Fibroblast of skin of right biceps (primary cell): ENCODE measurements at regions not wholly inside any gene's neighbourhood (a gene's known extent, or its start where the extent isn't known, plus 50 kb on each side); places are given as distances from the start of the nearest gene placed in this dataset.
"Not testable (repeated sequence)": the region's sequence is repeated elsewhere in the genome, so short reads cannot be mapped to it uniquely, and the experiment has no call there.

Experiments used
- DNase-seq: peaks from one replicate; pipeline ENCODE4 v3.0.0-alpha.2; 2013

GRCh38 chr2:126264625-126265024 lies 391.3 kb upstream of the GYPC start:
- DNase-seq, result no peak

GRCh38 chr2:126269911-126270310 lies 386.0 kb upstream of the GYPC start:
- no peak for DNase-seq

- DNase-seq, result no peak
These were observed 385.4 kb upstream of the GYPC start for GRCh38 chr2:126270587-126270986.

- no peak for DNase-seq
These were observed 383.6 kb upstream of the GYPC start for GRCh38 chr2:126272401-126272800.

- no peak for DNase-seq
These were observed 380.9 kb upstream of the GYPC start for GRCh38 chr2:126275098-126275497.

- DNase-seq, result not testable (repeated sequence)
These were observed 379.7 kb upstream of the GYPC start for GRCh38 chr2:126276268-126276667.

DNA sequence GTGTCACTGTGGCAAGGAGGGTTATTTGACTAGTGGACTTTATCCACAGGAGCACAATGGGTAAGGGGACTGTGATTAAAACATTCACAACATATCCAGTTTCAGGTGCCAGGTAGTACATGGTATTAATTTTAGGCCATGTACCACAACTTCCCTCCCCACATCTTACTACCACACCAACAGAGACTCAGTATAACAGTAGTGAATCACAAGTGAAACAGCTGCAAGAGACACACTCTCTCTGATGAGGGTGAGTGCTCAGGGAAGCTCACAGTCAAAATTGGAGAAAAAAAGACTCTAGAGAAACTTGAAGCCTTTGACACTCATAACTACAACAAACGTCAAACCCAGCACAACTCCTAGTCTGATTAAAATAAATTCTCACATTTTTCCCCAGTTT lies 367.6 kb upstream of the GYPC start:
- DNase-seq, result no peak

GRCh38 chr2:126293962-126294361 lies 362.0 kb upstream of the GYPC start:
- DNase-seq, result not testable (repeated sequence)

DNA sequence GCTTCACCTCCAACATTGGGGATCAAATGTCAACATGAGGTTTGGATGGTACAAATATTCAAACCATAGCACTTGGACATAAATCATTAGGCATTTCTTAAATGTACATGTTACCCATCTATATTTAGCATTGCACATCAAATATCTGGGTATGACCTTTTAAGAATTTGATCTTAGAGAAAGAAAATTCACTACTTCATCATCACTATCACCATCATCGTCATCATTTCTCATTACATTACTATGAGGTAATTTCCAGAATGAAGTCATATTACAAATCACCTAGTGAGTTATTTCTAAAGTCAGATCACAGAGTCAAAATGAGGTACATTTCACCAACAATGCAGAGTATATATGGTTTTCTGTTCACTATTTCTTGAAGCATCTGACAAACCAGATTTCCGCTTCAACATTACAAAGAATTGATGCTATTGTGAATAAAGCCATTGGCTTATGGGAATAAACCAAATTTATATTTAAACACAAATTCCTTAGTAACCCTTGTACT lies 356.4 kb upstream of the GYPC start:
- DNase-seq, result no peak

DNA sequence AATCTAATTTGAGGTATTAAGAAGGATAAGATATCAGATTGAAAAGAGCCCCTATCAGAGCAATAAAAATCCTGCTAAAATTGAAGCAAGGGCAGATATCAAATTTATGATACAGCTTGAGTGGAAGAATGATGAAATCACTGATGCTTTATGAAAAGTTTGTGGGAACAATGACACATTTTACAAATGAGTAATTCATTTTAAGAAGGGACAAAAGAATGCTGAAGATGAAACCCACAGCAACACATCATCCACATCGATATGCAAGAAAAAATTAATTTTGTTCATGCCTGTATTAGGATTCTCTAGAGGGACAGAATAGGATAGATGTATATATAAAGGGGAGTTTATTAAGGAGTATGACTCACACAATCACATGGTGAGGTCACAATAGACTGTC lies 355.6 kb upstream of the GYPC start:
- peak; percentile 8 for DNase-seq

DNA sequence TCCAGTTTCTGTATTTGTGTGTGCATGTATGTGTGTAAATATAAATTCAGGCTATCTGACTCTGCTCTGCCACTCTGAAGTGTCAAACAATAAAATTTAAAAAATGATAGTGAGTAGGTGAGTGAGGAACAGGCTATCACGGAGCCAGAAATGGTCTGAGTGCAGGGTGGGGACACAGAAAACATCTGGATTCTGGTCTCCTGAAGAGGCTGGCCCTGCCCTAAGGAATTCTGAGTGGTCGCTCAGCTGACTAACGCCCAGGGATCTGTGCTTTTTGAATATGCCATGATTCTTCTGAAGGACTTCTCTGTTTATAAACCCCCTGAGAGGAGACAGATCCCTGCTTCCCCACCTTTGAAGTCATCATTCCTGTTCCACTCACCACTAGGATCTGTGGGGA lies 353.9 kb upstream of the GYPC start:
- DNase-seq, result no peak

GRCh38 chr2:126303113-126303512 lies 352.8 kb upstream of the GYPC start:
- no peak for DNase-seq

DNA sequence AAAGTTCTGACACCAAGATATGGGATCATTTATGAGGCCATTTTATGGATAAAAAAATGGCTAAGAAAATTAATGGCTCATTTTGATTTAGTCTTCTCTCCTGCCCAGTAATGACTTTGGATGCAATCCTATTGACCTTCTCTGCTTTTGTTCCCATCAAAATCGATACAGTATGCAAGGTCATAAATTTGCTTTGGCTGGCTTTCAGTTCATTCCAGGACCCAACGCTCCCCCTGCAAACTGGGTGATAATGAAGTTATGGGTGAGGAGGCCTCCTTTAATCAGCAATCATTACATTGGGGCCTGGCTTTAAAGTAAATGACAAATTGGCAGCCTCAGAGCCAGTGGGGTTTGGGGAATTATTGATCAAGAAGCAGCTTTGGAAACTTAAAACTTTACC lies 351.8 kb upstream of the GYPC start:
- no peak for DNase-seq

DNA sequence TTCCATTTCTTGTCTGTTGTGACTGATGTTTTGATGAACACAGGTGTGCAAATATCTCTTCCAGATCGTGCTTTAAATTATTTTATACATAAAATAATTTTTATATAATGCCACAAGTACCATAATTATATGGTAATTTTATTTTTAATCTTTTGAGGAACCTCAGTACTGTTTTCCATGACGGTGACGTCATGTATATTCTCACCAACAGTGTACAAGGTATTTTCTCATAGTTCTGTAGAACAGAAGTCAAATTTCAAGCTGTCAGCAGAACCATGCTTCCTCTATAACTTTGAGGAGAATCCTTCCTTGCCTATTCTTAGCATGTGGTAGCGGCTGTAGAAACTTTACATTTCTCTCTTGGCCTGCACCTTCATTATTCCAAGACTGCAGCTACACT lies 349.4 kb upstream of the GYPC start:
- no peak for DNase-seq

DNA sequence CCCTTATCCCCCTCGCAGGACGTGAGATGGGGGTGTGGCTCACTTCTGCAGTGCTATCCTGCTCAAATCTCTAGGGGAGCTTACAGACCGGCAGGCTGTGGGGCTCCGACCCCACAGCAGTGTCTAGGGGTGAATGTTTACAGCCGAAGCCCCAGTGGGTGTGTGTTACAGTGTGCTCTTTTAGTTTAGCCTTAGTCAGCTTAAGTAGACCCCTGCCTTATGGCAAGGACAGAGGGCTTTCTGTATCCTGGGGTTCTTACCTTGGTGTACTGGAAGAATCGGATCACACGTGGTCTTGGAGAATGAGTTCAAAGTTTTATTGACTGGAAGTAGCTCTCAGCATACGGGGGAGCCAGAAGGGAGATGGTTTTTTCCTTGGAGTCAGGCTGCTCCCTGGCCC lies 348.2 kb upstream of the GYPC start:
- DNase-seq, result no peak

DNA sequence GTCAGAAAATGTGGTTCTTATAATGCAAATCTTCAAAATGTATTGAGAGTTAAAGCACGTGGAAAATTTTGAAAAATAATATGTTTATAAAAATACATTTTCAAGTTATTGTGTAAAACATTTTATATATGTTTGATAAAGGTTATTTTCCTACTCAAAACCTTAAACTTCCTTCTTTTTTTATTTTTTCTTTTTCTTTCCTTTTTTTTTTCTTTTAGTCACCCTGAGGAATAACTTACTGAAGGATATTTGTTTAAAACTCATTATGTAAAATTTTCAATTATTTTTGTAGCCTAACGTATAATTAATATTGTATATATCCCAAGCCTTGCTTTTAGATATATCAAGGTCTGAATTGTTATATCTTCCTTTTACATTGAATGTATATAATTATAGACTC lies 346.8 kb upstream of the GYPC start:
- DNase-seq, result no peak

DNA sequence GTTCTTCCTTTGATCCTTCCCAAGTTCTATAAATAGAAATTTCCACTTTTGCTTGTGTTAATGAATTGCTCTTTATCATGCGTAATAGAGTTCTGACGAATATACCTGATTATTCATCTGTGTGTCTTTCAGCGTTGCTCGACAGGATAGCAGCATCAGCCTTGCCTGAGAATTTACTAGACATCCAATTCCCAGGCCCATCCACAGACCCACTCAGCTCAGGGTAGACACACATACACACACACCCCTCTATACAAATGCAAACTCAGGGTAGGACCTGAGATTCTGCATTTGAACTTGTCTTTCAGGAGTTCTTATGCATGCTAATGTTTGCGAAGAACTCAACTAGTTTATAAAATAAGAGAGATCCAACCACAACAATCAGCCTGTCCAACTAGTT lies 343.4 kb upstream of the GYPC start:
- DNase-seq, result no peak

- DNase-seq, result peak; percentile 35
These were observed 340.1 kb upstream of the GYPC start for GRCh38 chr2:126315828-126316227.

- peak; percentile 28 for DNase-seq
These were observed 338.0 kb upstream of the GYPC start for GRCh38 chr2:126317790-126318431.

GRCh38 chr2:126322342-126322741 lies 333.6 kb upstream of the GYPC start:
- no peak for DNase-seq

DNA sequence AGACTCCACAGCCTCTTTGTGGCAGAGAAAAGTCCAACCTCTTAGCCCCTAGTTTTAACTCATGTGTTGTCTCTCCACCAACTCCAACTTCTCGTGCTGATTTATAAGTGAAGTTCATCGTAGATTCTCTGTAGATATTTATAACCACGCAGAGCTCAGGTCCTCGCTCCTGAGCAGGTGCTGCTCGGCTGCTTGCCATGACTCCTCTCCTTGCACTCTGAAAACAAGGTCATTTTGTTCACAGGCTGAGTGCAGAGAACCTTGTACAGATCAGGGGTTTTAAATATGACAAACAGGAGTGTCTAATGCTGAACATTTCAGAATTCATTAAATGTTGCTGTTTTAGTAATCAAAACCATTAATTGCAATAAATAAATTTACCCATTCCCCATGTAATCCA lies 330.8 kb upstream of the GYPC start:
- no peak for DNase-seq

DNA sequence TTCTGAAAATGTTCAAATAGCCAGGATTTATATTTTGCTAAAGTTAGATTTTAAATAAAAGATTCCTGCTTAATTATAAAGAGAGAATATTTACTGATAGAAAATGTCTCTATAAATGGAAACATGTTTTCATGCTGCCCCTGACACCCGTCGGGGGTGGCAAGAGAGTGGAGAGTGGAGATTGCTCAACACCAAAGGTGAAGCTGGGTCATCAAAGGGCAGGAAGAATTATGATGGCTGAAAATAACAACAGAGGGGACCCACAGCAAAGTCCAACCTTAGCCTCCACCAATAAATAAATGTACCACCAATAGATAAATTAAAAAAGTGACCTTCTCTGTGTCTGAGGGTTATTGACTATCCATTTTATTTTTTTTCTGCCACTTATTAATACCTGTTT lies 326.8 kb upstream of the GYPC start:
- DNase-seq, result no peak

DNA sequence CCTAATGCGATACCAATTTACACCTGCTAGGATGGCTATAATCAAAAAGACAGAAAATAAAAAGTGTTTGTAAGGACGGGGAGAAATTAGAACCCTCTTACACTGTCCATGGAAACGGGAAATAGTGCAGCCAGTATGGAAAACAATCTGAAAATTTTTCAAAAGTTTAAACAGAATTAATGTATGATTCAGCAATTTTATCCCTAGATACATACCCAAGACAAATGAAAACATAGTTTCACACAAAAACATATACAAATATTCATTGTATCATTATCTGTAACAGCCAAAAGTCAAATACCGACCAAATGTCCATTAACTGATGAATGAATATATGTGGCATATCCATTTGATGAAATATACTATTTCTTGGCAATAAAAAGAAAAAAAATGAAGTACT lies 313.5 kb upstream of the GYPC start:
- no peak for DNase-seq

DNA sequence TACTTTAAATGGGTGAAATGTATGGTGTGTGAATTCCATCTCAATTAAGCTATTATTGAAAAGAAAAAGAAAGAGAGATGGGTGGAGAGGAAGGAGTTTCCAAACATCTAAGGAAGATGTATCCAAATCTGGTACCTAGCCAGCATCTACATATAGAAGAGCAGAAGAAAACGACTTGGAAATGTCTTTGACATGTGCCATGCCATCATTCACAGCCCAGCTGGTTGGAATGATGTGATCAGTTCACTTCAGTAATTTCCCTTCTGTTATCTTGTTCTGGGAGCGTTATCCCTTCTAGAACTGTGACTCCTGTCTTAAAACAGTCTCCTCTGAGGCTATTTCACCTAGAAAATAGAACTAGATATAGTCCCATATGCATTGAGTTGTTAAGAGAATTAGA lies 312.8 kb upstream of the GYPC start:
- no peak for DNase-seq

GRCh38 chr2:126344493-126344892 lies 311.5 kb upstream of the GYPC start:
- DNase-seq, result no peak

DNA sequence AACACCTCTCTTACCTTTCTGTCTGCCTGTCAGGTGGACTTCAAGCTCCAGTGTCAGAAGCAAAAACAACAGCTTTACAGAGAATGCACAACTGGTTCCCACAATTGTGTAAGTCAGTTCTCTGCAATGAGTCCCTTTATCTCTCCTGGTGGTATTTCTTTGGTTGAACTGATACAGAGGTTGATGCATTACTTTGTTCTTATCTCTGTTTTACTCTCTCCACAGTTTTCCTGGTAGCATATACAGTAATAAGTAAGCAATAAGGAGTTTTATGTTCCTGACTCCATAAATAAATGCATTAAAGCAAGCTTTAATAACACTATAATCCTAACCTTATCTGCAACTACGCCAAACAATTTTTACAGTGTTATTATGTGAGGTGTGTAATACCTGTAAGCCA lies 310.3 kb upstream of the GYPC start:
- no peak for DNase-seq
